SK-N-MC (cell line): ENCODE measurements at regions not wholly inside any gene's neighbourhood (a gene's known extent, or its start where the extent isn't known, plus 50 kb on each side); places are given as distances from the start of the nearest gene placed in this dataset.

ENCODE experiments used
- EZH2 ChIP-seq: fragments of 200-600 bp; sonication (generic); IDR thresholded peaks from one replicate; pipeline ENCODE4 v1.6.1; 2017; ENCODE audit warnings: antibody characterized with exemption
- FOXP2 ChIP-seq: optimal IDR thresholded peaks from 2 replicates; pipeline ENCODE3; 2011; ENCODE audit warnings: mild to moderate bottlenecking, moderate library complexity; ENCODE audit not compliant: insufficient read depth; ENCODE audit errors: extremely low read length, control extremely low read depth
- POLR2AphosphoS5 ChIP-seq: IDR thresholded peaks from 2 replicates; pipeline ENCODE4 v1.6.1; 2012; ENCODE audit warnings: mild to moderate bottlenecking, low read depth, low read length, borderline replicate concordance

- TF ChIP-seq EZH2 (no peak), POLR2AphosphoS5 (no peak), FOXP2 (no peak)
Observed at GRCh38 chr16:26826500-26826899, 240.2 kb upstream of the C16orf82 start.
